K562 (cell line): ENCODE measurements at regions not wholly inside any gene's neighbourhood (a gene's known extent, or its start where the extent isn't known, plus 50 kb on each side); places are given as distances from the start of the nearest gene placed in this dataset.

Experiments
- ATAC-seq: fragments of 200-7000 bp; cut with Tn5 transposase; 3 replicates; pipeline ENCODE4 v1.9.1; 2020; ENCODE audit warnings: moderate library complexity
- BruUV-seq: library from RNA; stranded (reverse); fragments of 400-500 nt; replicated peaks from 2 replicates; lab custom pipeline; 2021; lab: Mats Ljungman, UMichigan
- CTCF ChIA-PET: fragments of 300-600 bp; formaldehyde crosslinking; extraction: SDS; loops from one replicate; lab custom pipeline; 2021; ENCODE audit warnings: low intra/inter-chr PET ratio; lab: Yijun Ruan, JAX
- POLR2A ChIA-PET: fragments of 300-600, 350-650 bp; sonication (Branson Sonifier 250); formaldehyde crosslinking; extraction: SDS; loops from one replicate; lab custom pipeline; 2021; ENCODE audit warnings: antibody characterized with exemption, inconsistent platforms; lab: Yijun Ruan, JAX
- DNase-seq, 4 experiments: peaks; one replicate each; pipeline versions ENCODE4 v3.0.0 to v3.0.0-alpha.2; 2011 to 2018; ENCODE audit warnings: low spot score in 3 of 4, mixed read lengths in 3 of 4; ENCODE audit errors: extremely low read depth in 1 of 4
- FAIRE-seq: peaks from 2 replicates; lab custom pipeline; 2011; peaks lifted over from hg19 to GRCh38; lab: Jason Lieb, UNC
- H2AFZ ChIP-seq: 2 replicates; pipeline ENCODE4 v1.6.0; 2011; ENCODE audit warnings: low read depth, low read length, control low read depth, inconsistent platforms
- H3K27ac ChIP-seq: fragments of 200-600 bp; 3 replicates; pipeline ENCODE4 v1.8.0; 2011; ENCODE audit warnings: low read depth, mild to moderate bottlenecking, control low read depth, inconsistent platforms, low read length, moderate library complexity, mixed read lengths; ENCODE audit errors: extremely low read depth
- H3K27me3 ChIP-seq, 2 experiments: fragments of 300-600 bp in 1 of 2; 2 replicates in 1 of 2; 3 replicates in 1 of 2; pipeline versions ENCODE4 v1.6.0 to v1.8.0; 2011; ENCODE audit warnings: inconsistent platforms in 2 of 2, low read length in 2 of 2, mild to moderate bottlenecking in 1 of 2, mixed read lengths in 1 of 2, moderate library complexity in 1 of 2; ENCODE audit not compliant: control insufficient read depth in 2 of 2, insufficient read depth in 2 of 2
- H3K36me3 ChIP-seq: fragments of 300-600 bp; 3 replicates; pipeline ENCODE4 v1.8.0; 2011; ENCODE audit warnings: mild to moderate bottlenecking, low read length, inconsistent platforms; ENCODE audit not compliant: control insufficient read depth, insufficient read depth
- H3K4me1 ChIP-seq, 2 experiments: fragments of 200-600 bp in 1 of 2; replicated peaks in 1 of 2; 2 replicates in 1 of 2; 3 replicates in 1 of 2; pipeline versions ENCODE4 v1.5.1 to v1.8.0; 2011; ENCODE audit warnings: inconsistent platforms in 2 of 2, low read length in 2 of 2, mild to moderate bottlenecking in 1 of 2, mixed read lengths in 1 of 2, moderate library complexity in 1 of 2; ENCODE audit not compliant: control insufficient read depth in 2 of 2, insufficient read depth in 2 of 2
- H3K4me2 ChIP-seq: 2 replicates; pipeline ENCODE4 v1.6.1; 2011; ENCODE audit warnings: low read length, control low read depth, inconsistent platforms, mixed read lengths; ENCODE audit not compliant: insufficient read depth
- H3K4me3 ChIP-seq: fragments of 200-600 bp; sonication (generic), shearing (Covaris generic); 2 replicates; pipeline ENCODE4 v1.5.1; 2016; ENCODE audit warnings: control low read depth, inconsistent platforms
- H3K79me2 ChIP-seq: fragments of 200-600 bp; 3 replicates; pipeline ENCODE4 v1.8.0; 2011; ENCODE audit warnings: low read length, inconsistent platforms; ENCODE audit not compliant: control insufficient read depth, insufficient read depth
- H3K9ac ChIP-seq, 2 experiments: 2 replicates each; pipeline versions ENCODE4 v1.6.0 to v1.6.1; 2011; ENCODE audit warnings: low read depth in 2 of 2, low read length in 2 of 2, control low read depth in 1 of 2, inconsistent platforms in 1 of 2, mild to moderate bottlenecking in 1 of 2, mixed read lengths in 1 of 2; ENCODE audit not compliant: insufficient read depth in 1 of 2
- H3K9me1 ChIP-seq: one replicate; pipeline ENCODE4 v1.6.0; 2011; ENCODE audit warnings: inconsistent platforms, mild to moderate bottlenecking, low read length, moderate library complexity; ENCODE audit not compliant: control insufficient read depth, insufficient read depth
- H3K9me3 ChIP-seq: replicated peaks from 2 replicates; pipeline ENCODE4 v1.5.1; 2011; ENCODE audit warnings: low read depth, low read length, inconsistent platforms; ENCODE audit not compliant: control insufficient read depth, insufficient read depth
- H4K20me1 ChIP-seq: replicated peaks from 2 replicates; pipeline ENCODE4 v1.6.1; 2011; ENCODE audit warnings: low read length, inconsistent platforms, mixed read lengths; ENCODE audit not compliant: control insufficient read depth, insufficient read depth
- AFF1 ChIP-seq, 2 experiments: fragments of 450-650 bp; IDR thresholded peaks; 2 replicates each; pipeline ENCODE4 v1.6.1; 2018; ENCODE audit warnings: mild to moderate bottlenecking in 2 of 2, low read depth in 1 of 2; ENCODE audit not compliant: partially characterized antibody in 2 of 2
- C11orf30 ChIP-seq: fragments of 450-650 bp; IDR thresholded peaks from 2 replicates; pipeline ENCODE4 v1.6.1; 2016; ENCODE audit warnings: low read depth, mild to moderate bottlenecking
- CREB3 ChIP-seq: fragments of 450-650 bp; conservative IDR thresholded peaks from 2 replicates; pipeline ENCODE4 v1.6.1; 2016; ENCODE audit warnings: missing genetic modification characterization, low read depth, mild to moderate bottlenecking, missing compliant biosample characterization, moderate library complexity
- KAT7 ChIP-seq: sonication (generic); formaldehyde crosslinking; IDR thresholded peaks from 2 replicates; pipeline ENCODE4 v1.8.0; 2022; ENCODE audit warnings: missing genetic modification reagents, mild to moderate bottlenecking, borderline replicate concordance
- SAP30 ChIP-seq: fragments of 200-600 bp; sonication (generic); IDR thresholded peaks from 2 replicates; pipeline ENCODE4 v1.6.1; 2012; ENCODE audit warnings: borderline replicate concordance, low read depth, mild to moderate bottlenecking, moderate library complexity, low read length, control low read depth, inconsistent platforms; ENCODE audit not compliant: insufficient read depth, poor library complexity, severe bottlenecking
- SIN3A ChIP-seq, 2 experiments: fragments of 150-350 bp in 1 of 2; IDR thresholded peaks; 2 replicates each; pipeline ENCODE4 v1.6.1; 2011 to 2016; ENCODE audit warnings: borderline replicate concordance in 2 of 2, low read depth in 2 of 2, low read length in 2 of 2, mild to moderate bottlenecking in 2 of 2, moderate library complexity in 2 of 2; ENCODE audit not compliant: control insufficient read depth in 1 of 2
- ZKSCAN3 ChIP-seq: fragments of 250-450 bp; sonication (Bioruptor Pico); IDR thresholded peaks from 2 replicates; pipeline ENCODE4 v1.4.0; 2020
- ZNF217 ChIP-seq: sonication (generic); formaldehyde crosslinking; IDR thresholded peaks from 2 replicates; pipeline ENCODE4 v1.8.0; 2022; ENCODE audit warnings: mild to moderate bottlenecking, missing genetic modification reagents
- ZNF695 ChIP-seq: fragments of 450-650 bp; formaldehyde crosslinking; IDR thresholded peaks from 2 replicates; pipeline ENCODE4 v1.4.0; 2020; ENCODE audit warnings: mild to moderate bottlenecking, moderate library complexity
- ZNF785 ChIP-seq: fragments of 250-450 bp; sonication (Bioruptor Pico); IDR thresholded peaks from 2 replicates; pipeline ENCODE4 v1.4.0; 2020; ENCODE audit warnings: mild to moderate bottlenecking
- WGBS: fragments of 100-300 bp; shearing (Covaris generic); methylation state at CpG from one replicate; pipeline ENCODE4 v1.1.6; 2016; ENCODE audit warnings: low coverage, mixed read lengths; ENCODE audit not compliant: insufficient coverage; ENCODE audit errors: missing lambda C conversion rate; 5-methylcytosine and 5-hydroxymethylcytosine counted together
- in situ Hi-C: fragments of 300-500 bp; cut with MboI; formaldehyde crosslinking; loops from 4 replicates; pipeline ENCODE4 v1.15.0; 2018; ENCODE audit warnings: inconsistent platforms, mixed read lengths
- intact Hi-C: fragments of 100-400 bp; cut with micrococcal nuclease; formaldehyde crosslinking; loops from 2 replicates; pipeline ENCODE4 v1.14.2; 2022
- TF ChIP-seq, protein P1 (sequence below): sonication (generic); formaldehyde crosslinking; IDR thresholded peaks from 2 replicates; pipeline ENCODE4 v1.8.1; 2023; ENCODE audit warnings: mild to moderate bottlenecking, missing genetic modification reagents, moderate library complexity
- TF ChIP-seq, protein P2 (sequence below): sonication (generic); formaldehyde crosslinking; IDR thresholded peaks from 2 replicates; pipeline ENCODE4 v1.8.0; 2023; ENCODE audit warnings: mild to moderate bottlenecking, missing genetic modification reagents

DNA sequence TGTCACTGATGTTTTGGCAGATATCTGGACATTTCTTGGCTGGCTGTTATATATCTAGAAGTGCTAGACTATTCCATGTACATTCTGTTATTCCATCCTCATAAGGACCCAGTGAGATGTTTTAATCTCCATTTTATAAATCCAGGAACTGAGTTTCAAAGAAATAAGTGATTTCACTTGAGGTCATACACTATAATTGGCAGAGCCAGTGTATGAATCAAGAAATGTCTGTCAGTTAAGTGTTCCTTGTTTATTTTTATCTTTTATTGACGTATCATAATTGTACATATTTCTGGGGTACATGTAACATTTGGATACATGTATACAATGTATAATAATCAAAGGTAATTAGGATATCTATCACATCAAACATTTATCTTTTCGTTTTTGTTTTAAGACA is 338.3 kb upstream of the KLF4 start:
- Histone ChIP-seq H3K36me3 (no peaks in the 10 kb centered on the region), H3K9me1 (no peaks in the 10 kb centered on the region), H3K4me2 (no peak overlapping the region), H3K79me2 (no peaks in the 10 kb centered on the region), H3K4me1 (peaks cover 4 to 7% of the 10 kb centered on the region in 2 experiments; a peak in 4 of 5 replicates), H2AFZ (no peak overlapping the region), H3K27ac (no peak overlapping the region), H3K9ac (no peak overlapping the region), H3K9me3 (no peaks in the 10 kb centered on the region), H3K4me3 (no peak overlapping the region), H3K27me3 (peaks cover 8 to 18% of the 10 kb centered on the region in 2 experiments; a peak in 4 of 5 replicates), H4K20me1 (no peaks in the 10 kb centered on the region)
- FAIRE-seq (no peak), ATAC-seq (no peak), DNase-seq (no peak)
- in situ Hi-C loops (no loop called here), intact Hi-C loops (no loop called here)
- ChIA-PET POLR2A (no interaction called here), CTCF (no interaction called here)
- no TSS peak for BruUV-seq
- WGBS: 29% methylated on average over 2 of the region's 2 CpGs
- TF ChIP-seq SIN3A (IDR thresholded peaks at IDR 0.05; ENCODE audit: borderline replicate concordance in 2 of 2, control insufficient read depth in 1 of 2, low read depth in 2 of 2, low read length in 2 of 2) (no peak), C11orf30 (no peak), ZKSCAN3 (CRISPR knock-in tag) (no peak), ZNF785 (no peak), ZNF217 (CRISPR knock-in tag) (no peak), SAP30 (no peak), ZNF695 (CRISPR knock-in tag) (no peak), CREB3 (no peak), KAT7 (CRISPR knock-in tag) (no peak), AFF1 (IDR thresholded peaks at IDR 0.05; ENCODE audit: low read depth in 1 of 2, partially characterized antibody in 2 of 2) (no peak)
- TF ChIP-seq, protein P1, sequence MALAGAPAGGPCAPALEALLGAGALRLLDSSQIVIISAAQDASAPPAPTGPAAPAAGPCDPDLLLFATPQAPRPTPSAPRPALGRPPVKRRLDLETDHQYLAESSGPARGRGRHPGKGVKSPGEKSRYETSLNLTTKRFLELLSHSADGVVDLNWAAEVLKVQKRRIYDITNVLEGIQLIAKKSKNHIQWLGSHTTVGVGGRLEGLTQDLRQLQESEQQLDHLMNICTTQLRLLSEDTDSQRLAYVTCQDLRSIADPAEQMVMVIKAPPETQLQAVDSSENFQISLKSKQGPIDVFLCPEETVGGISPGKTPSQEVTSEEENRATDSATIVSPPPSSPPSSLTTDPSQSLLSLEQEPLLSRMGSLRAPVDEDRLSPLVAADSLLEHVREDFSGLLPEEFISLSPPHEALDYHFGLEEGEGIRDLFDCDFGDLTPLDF (CRISPR knock-in tag): no peak
- TF ChIP-seq, protein P2, sequence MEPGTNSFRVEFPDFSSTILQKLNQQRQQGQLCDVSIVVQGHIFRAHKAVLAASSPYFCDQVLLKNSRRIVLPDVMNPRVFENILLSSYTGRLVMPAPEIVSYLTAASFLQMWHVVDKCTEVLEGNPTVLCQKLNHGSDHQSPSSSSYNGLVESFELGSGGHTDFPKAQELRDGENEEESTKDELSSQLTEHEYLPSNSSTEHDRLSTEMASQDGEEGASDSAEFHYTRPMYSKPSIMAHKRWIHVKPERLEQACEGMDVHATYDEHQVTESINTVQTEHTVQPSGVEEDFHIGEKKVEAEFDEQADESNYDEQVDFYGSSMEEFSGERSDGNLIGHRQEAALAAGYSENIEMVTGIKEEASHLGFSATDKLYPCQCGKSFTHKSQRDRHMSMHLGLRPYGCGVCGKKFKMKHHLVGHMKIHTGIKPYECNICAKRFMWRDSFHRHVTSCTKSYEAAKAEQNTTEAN (CRISPR knock-in tag): no peak
